Lower lobe of right lung (tissue), 2 donors: ENCODE measurements at regions not wholly inside any gene's neighbourhood (a gene's known extent, or its start where the extent isn't known, plus 50 kb on each side); places are given as distances from the start of the nearest gene placed in this dataset.
"Not testable (repeated sequence)": the region's sequence is repeated elsewhere in the genome, so short reads cannot be mapped to it uniquely, and the experiment has no call there.

Source experiments
- ATAC-seq, 2 donors: fragments of 200-7000 bp; cut with Tn5 transposase; one replicate each; pipeline ENCODE4 v1.9.1; 2020 to 2022; ENCODE audit warnings: mild to moderate bottlenecking in 2 of 2, moderate library complexity in 2 of 2
- DNase-seq: peaks from one replicate; pipeline ENCODE4 v3.0.0-alpha.2; 2020
- H3K27ac ChIP-seq: fragments of 200-600 bp; one replicate; pipeline ENCODE4 v1.8.0; 2022
- H3K27me3 ChIP-seq: fragments of 200-600 bp; one replicate; pipeline ENCODE4 v1.8.0; 2022; ENCODE audit warnings: low read depth
- H3K36me3 ChIP-seq: fragments of 200-600 bp; one replicate; pipeline ENCODE4 v1.8.0; 2022; ENCODE audit warnings: mild to moderate bottlenecking
- H3K4me1 ChIP-seq: fragments of 200-600 bp; one replicate; pipeline ENCODE4 v1.8.0; 2022
- H3K4me3 ChIP-seq: fragments of 200-600 bp; one replicate; pipeline ENCODE4 v1.8.0; 2022; ENCODE audit warnings: mild to moderate bottlenecking
- H3K9me3 ChIP-seq: fragments of 200-600 bp; one replicate; pipeline ENCODE4 v1.8.0; 2022
- CTCF ChIP-seq: fragments of 200-600 bp; IDR thresholded peaks from one replicate; pipeline ENCODE4 v1.8.0; 2022; ENCODE audit warnings: antibody characterized with exemption, mild to moderate bottlenecking
- intact Hi-C: fragments of 100-400 bp; cut with DNase I; formaldehyde crosslinking; loops from one replicate; pipeline ENCODE4 v1.11.0; 2022
- donor health status: DM: no; HTN: yes; CAD: no; lungs with severe emphysema.

GRCh38 chrX:150258463-150259430 lies 104.4 kb upstream of the MAMLD1 start:
- Histone ChIP-seq H3K36me3 (no peaks in the 10 kb centered on the region), H3K9me3 (no peaks in the 10 kb centered on the region), H3K27me3 (no peaks in the 10 kb centered on the region), H3K4me3 (no peak overlapping the region), H3K27ac (no peak overlapping the region), H3K4me1 (no peaks in the 10 kb centered on the region)
- DNase-seq: no peak
- intact Hi-C loops: no loop called here
- ATAC-seq: no peak
- no peak for TF ChIP-seq CTCF

- intact Hi-C loops: no loop called here
- H3K4me3 ChIP-seq: no peak overlapping the region
- no peak for TF ChIP-seq CTCF
- H3K27me3 ChIP-seq: no peaks in the 10 kb centered on the region
- no peaks in the 10 kb centered on the region for H3K9me3 ChIP-seq
- no peaks in the 10 kb centered on the region for H3K4me1 ChIP-seq
- H3K36me3 ChIP-seq: no peaks in the 10 kb centered on the region
- no peak overlapping the region for H3K27ac ChIP-seq
- ATAC-seq (no peak), DNase-seq (no peak)
Measured at GRCh38 chrX:150262456-150262855, 100.7 kb upstream of the MAMLD1 start.

GRCh38 chrX:150268839-150269355 lies 94.2 kb upstream of the MAMLD1 start:
- H3K27me3 ChIP-seq: no peaks in the 10 kb centered on the region
- H3K27ac ChIP-seq: no peak overlapping the region
- no peaks in the 10 kb centered on the region for H3K36me3 ChIP-seq
- TF ChIP-seq CTCF: no peak
- no peak for DNase-seq
- no peak for ATAC-seq
- no peaks in the 10 kb centered on the region for H3K4me1 ChIP-seq
- intact Hi-C loops: no loop called here
- no peak overlapping the region for H3K4me3 ChIP-seq
- no peaks in the 10 kb centered on the region for H3K9me3 ChIP-seq

GRCh38 chrX:150269605-150270254 lies 93.4 kb upstream of the MAMLD1 start:
- no peak for TF ChIP-seq CTCF

GRCh38 chrX:150270622-150271021 lies 92.5 kb upstream of the MAMLD1 start:
- no peak for TF ChIP-seq CTCF
- Histone ChIP-seq H3K27me3 (no peaks in the 10 kb centered on the region), H3K27ac (no peak overlapping the region), H3K9me3 (no peaks in the 10 kb centered on the region), H3K4me3 (no peak overlapping the region), H3K4me1 (no peaks in the 10 kb centered on the region), H3K36me3 (no peaks in the 10 kb centered on the region)
- DNase-seq (no peak), ATAC-seq (no peak)
- intact Hi-C loops: no loop called here

More at GRCh38 chrX:150269605-150270254, 93.4 kb upstream of the MAMLD1 start:
- Histone ChIP-seq H3K9me3 (no peaks in the 10 kb centered on the region), H3K4me1 (no peaks in the 10 kb centered on the region), H3K27me3 (no peaks in the 10 kb centered on the region), H3K27ac (no peak overlapping the region), H3K4me3 (no peak overlapping the region), H3K36me3 (no peaks in the 10 kb centered on the region)
- intact Hi-C loops: no loop called here
- DNase-seq (no peak), ATAC-seq (peak; percentile 61 to 80)

GRCh38 chrX:150273575-150274294 lies 89.4 kb upstream of the MAMLD1 start:
- DNase-seq, H3K27me3 ChIP-seq, H3K4me3 ChIP-seq, H3K36me3 ChIP-seq, H3K27ac ChIP-seq, H3K4me1 ChIP-seq, ATAC-seq, intact Hi-C loops, H3K9me3 ChIP-seq: not testable (repeated sequence)
